T-helper 2 cell treated with Interferon-gamma antibody and Interleukin-4, amounts not matched to agents 5 μg/mL and 100 μg/mL, for 36 hours (primary cell): ENCODE measurements at regions not wholly inside any gene's neighbourhood (a gene's known extent, or its start where the extent isn't known, plus 50 kb on each side); places are given as distances from the start of the nearest gene placed in this dataset.

Source experiments
- DNase-seq: peaks from one replicate; pipeline ENCODE4 v3.0.0; 2021; ENCODE audit warnings: low spot score
- H3K27ac Mint-ChIP-seq: one replicate; pipeline ENCODE4 v1.8.0; 2021; ENCODE audit warnings: mild to moderate bottlenecking, mixed read lengths
- H3K27me3 Mint-ChIP-seq: one replicate; pipeline ENCODE4 v1.8.0; 2021; ENCODE audit warnings: low read depth, mixed read lengths
- H3K36me3 Mint-ChIP-seq: one replicate; pipeline ENCODE4 v1.8.0; 2021; ENCODE audit warnings: low read depth, mixed read lengths
- H3K4me1 Mint-ChIP-seq: one replicate; pipeline ENCODE4 v1.8.0; 2021; ENCODE audit warnings: low read depth, mixed read lengths
- H3K4me3 Mint-ChIP-seq: one replicate; pipeline ENCODE4 v1.8.0; 2022; ENCODE audit warnings: mild to moderate bottlenecking, moderate library complexity, mixed read lengths
- H3K9me3 Mint-ChIP-seq: one replicate; pipeline ENCODE4 v1.8.0; 2021; ENCODE audit warnings: mixed read lengths

DNA sequence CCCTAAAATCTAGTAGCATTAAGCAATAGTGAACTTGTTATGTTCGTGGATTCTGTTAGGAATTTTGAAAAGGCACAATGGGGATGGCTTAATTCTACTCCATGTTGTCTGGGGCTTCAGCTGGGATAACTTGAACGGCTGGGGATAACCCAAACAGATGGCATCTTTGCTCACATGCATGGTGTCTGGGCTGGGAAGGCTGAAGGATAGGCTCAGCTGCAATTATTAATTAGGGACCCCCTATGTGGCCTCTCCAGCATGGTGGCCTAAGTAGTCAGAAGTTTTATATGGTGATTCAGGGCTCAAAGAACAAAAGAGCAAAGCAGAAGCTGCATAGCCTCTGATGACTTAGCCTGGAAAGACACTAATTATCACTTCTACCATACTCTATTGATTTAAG is 551.1 kb downstream of the PSAT1 start:
- H3K27ac Mint-ChIP-seq = no peak overlapping the region
- H3K4me1 Mint-ChIP-seq = no peaks in the 10 kb centered on the region
- no peaks in the 10 kb centered on the region for H3K36me3 Mint-ChIP-seq
- peaks cover 12% of the 10 kb centered on the region for H3K9me3 Mint-ChIP-seq
- DNase-seq = no peak
- no peak overlapping the region for H3K4me3 Mint-ChIP-seq
- H3K27me3 Mint-ChIP-seq = no peaks in the 10 kb centered on the region

GRCh38 chr9:78856144-78856543 is 559.2 kb downstream of the PSAT1 start:
- DNase-seq = no peak
- Mint-ChIP-seq H3K36me3 (no peaks in the 10 kb centered on the region), H3K27ac (no peak overlapping the region), H3K27me3 (no peaks in the 10 kb centered on the region), H3K4me1 (no peaks in the 10 kb centered on the region), H3K4me3 (no peak overlapping the region), H3K9me3 (no peaks in the 10 kb centered on the region)

DNA sequence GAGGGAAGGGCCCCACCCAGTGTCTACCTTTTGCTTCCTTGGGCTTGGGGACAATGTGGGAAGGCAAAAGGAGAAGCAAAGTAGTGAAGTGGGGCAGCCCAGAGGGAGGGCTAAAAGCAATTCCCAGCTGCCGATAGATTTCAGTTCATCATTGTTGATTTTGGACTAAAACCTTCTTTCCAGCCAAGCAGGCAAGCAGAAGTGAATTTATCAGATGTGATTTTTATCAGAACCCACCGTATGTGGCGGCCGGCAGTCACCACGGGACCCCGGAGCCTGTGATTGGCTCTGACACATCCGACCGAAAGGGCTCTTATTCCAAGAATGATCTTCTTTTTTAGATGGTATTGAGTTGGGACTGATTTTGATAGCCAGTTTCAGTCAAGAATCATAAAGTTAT is 559.9 kb downstream of the PSAT1 start:
- Mint-ChIP-seq H3K9me3 (no peaks in the 10 kb centered on the region), H3K4me1 (no peaks in the 10 kb centered on the region), H3K27ac (no peak overlapping the region), H3K36me3 (no peaks in the 10 kb centered on the region), H3K27me3 (no peaks in the 10 kb centered on the region), H3K4me3 (no peak overlapping the region)
- DNase-seq = no peak

DNA sequence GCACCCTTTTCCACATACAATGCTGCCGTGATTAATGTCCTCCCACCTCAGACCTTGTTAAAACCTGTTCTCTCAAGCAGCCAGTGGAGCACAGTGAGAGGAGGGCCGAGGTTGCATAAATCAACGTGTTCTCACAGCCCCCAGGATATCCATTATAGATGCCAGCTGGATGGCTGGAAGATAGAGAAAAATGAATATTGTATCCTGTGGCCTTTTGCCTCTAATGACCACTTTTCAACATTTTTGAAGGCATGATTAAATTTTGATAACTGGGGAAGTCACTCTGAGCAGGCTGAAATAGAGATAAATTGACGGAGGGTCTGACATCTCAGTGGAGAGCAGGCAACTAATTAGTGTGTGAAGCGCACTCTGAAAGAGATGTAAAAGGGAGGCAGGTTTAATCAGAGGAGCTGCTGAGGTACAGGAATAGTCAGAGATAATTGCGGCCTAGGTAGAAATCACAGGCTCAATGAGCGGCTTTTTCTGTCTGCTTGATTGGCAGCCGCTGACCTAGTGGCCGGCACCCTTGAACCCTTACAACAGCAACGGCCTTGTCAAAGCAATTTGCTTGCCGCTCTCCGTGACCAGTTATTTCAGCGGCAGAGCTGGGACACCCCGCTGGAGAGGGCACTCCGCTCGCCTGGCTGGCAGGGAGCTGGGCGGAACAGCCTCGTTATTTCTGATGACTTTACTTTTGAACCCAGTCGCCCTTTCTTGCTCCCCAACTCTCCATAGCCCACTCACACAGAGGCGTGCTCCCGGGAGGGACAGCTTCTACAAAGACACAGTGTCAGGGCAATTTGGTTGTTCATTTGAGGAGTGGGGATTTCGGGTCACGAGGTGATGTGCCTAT is 560.7 kb downstream of the PSAT1 start:
- no peaks in the 10 kb centered on the region for H3K4me1 Mint-ChIP-seq
- H3K27ac Mint-ChIP-seq = no peak overlapping the region
- no peaks in the 10 kb centered on the region for H3K36me3 Mint-ChIP-seq
- DNase-seq = no peak
- no peaks in the 10 kb centered on the region for H3K9me3 Mint-ChIP-seq
- no peaks in the 10 kb centered on the region for H3K27me3 Mint-ChIP-seq
- no peak overlapping the region for H3K4me3 Mint-ChIP-seq

- no peak overlapping the region for H3K4me3 Mint-ChIP-seq
- H3K27ac Mint-ChIP-seq = no peak overlapping the region
- no peaks in the 10 kb centered on the region for H3K9me3 Mint-ChIP-seq
- no peak for DNase-seq
- H3K36me3 Mint-ChIP-seq = no peaks in the 10 kb centered on the region
- H3K4me1 Mint-ChIP-seq = no peaks in the 10 kb centered on the region
- no peaks in the 10 kb centered on the region for H3K27me3 Mint-ChIP-seq
Measured at GRCh38 chr9:78858266-78858665, 561.3 kb downstream of the PSAT1 start.

GRCh38 chr9:78860801-78861475 is 564.0 kb downstream of the PSAT1 start:
- H3K9me3 Mint-ChIP-seq = no peaks in the 10 kb centered on the region
- DNase-seq = no peak
- H3K4me1 Mint-ChIP-seq = no peaks in the 10 kb centered on the region
- H3K36me3 Mint-ChIP-seq = no peaks in the 10 kb centered on the region
- no peak overlapping the region for H3K27ac Mint-ChIP-seq
- no peaks in the 10 kb centered on the region for H3K27me3 Mint-ChIP-seq
- no peak overlapping the region for H3K4me3 Mint-ChIP-seq

DNA sequence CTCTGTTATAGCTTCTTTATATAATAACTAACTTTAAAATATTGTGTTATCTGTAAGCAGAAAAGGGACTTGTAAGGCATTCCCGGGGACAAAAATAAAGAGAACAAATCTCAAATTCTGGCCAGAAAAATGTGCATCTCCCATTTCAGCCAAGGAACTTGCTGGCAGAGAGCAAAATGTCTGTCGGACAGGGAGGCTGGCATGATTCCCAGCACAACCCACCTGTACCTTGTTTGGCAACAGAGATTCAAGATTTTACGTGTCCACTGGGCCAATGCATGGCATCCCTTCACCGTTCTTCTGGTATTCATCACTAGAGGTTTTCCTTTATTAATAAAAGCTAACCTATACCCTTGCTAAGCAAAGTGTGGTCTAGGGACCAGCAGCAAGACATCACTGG is 566.6 kb downstream of the PSAT1 start:
- Mint-ChIP-seq H3K27me3 (no peaks in the 10 kb centered on the region), H3K36me3 (no peaks in the 10 kb centered on the region), H3K9me3 (no peaks in the 10 kb centered on the region), H3K4me1 (no peaks in the 10 kb centered on the region), H3K27ac (no peak overlapping the region), H3K4me3 (no peak overlapping the region)
- no peak for DNase-seq

DNA sequence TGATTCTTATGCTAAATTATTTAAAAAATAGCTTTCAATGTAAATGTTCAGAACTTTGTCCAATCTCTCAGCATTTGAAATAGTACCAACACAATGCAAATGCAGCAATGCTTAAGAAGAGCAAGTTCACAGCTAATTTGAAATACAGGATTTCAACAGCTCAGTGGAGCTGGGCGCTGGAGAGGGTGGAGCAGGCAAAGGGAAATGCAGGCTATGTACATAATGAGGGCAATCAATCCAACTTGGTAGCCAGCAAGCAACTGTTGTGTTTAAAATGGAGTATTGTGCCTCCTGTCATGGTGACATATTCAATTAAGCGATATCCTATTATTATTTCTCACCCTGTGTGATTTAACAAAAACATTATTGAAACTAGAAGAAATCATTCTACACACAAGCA is 568.8 kb downstream of the PSAT1 start:
- H3K4me3 Mint-ChIP-seq = no peak overlapping the region

DNA sequence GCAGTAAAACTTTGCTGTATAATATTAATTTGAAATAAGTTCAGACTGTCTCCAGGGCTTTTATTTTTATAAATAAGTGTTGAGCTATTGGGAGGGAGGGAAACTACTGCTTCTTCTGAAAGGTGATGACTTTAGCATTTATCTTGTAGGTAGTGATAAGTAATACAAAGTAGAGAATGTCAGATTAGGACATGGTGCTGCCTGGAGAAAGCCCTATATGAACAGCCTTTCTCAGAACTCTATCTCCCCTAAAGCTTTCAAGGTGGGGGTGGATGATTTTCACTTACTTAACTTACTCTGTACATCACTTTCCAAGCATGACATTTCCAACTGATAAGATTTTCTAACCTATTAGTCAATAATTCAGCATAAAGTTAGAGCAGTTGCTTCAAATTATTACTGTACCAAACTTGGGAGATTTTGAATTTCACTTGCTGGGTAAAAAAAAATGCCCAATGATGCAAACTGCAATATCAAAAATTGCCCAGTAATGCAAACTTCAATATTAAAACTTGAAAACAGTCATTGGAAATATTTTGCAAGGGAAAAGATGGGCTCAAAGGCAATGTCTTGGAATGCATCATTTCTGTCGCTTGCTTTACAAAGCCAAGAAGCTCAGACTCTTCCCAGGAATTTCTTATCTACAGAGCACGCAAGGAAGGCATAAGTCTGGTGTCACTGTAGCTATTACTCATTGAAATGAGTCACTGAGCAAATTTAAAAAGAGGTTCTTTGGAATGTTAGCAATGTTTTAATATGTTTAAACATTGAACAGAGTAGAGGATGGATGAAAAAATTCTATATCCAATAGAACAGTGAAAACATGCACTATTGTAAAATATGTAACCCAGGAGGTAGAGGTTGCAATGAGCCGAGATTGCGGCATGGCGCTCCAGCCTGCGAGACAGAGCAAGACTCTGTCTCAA is 569.5 kb downstream of the PSAT1 start:
- H3K36me3 Mint-ChIP-seq = no peaks in the 10 kb centered on the region
- H3K9me3 Mint-ChIP-seq = no peaks in the 10 kb centered on the region
- no peaks in the 10 kb centered on the region for H3K27me3 Mint-ChIP-seq
- no peaks in the 10 kb centered on the region for H3K4me1 Mint-ChIP-seq
- H3K27ac Mint-ChIP-seq = no peak overlapping the region
- no peak overlapping the region for H3K4me3 Mint-ChIP-seq
- no peak for DNase-seq

More for the DNA sequence above, 568.8 kb downstream of the PSAT1 start:
- Mint-ChIP-seq H3K27ac (no peak overlapping the region), H3K36me3 (no peaks in the 10 kb centered on the region), H3K9me3 (no peaks in the 10 kb centered on the region), H3K4me1 (no peaks in the 10 kb centered on the region), H3K27me3 (no peaks in the 10 kb centered on the region)
- no peak for DNase-seq

- Mint-ChIP-seq H3K4me1 (no peaks in the 10 kb centered on the region), H3K4me3 (no peak overlapping the region), H3K9me3 (peaks cover 3% of the 10 kb centered on the region), H3K27me3 (no peaks in the 10 kb centered on the region), H3K27ac (no peak overlapping the region), H3K36me3 (no peaks in the 10 kb centered on the region)
- DNase-seq = no peak
Measured at GRCh38 chr9:78871086-78871451, 574.1 kb downstream of the PSAT1 start.

GRCh38 chr9:78871452-78872331 is 574.8 kb downstream of the PSAT1 start:
- Mint-ChIP-seq H3K4me1 (no peaks in the 10 kb centered on the region), H3K27me3 (no peaks in the 10 kb centered on the region)

GRCh38 chr9:78874061-78874460 is 577.1 kb downstream of the PSAT1 start:
- H3K9me3 Mint-ChIP-seq = peaks cover 3% of the 10 kb centered on the region
- no peaks in the 10 kb centered on the region for H3K27me3 Mint-ChIP-seq
- DNase-seq = no peak
- H3K4me1 Mint-ChIP-seq = no peaks in the 10 kb centered on the region
- H3K36me3 Mint-ChIP-seq = no peaks in the 10 kb centered on the region
- H3K4me3 Mint-ChIP-seq = no peak overlapping the region
- no peak overlapping the region for H3K27ac Mint-ChIP-seq

More at GRCh38 chr9:78871452-78872331, 574.8 kb downstream of the PSAT1 start:
- H3K9me3 Mint-ChIP-seq = peaks cover 3% of the 10 kb centered on the region
- H3K4me3 Mint-ChIP-seq = no peak overlapping the region
- no peak overlapping the region for H3K27ac Mint-ChIP-seq
- H3K36me3 Mint-ChIP-seq = no peaks in the 10 kb centered on the region
- no peak for DNase-seq

DNA sequence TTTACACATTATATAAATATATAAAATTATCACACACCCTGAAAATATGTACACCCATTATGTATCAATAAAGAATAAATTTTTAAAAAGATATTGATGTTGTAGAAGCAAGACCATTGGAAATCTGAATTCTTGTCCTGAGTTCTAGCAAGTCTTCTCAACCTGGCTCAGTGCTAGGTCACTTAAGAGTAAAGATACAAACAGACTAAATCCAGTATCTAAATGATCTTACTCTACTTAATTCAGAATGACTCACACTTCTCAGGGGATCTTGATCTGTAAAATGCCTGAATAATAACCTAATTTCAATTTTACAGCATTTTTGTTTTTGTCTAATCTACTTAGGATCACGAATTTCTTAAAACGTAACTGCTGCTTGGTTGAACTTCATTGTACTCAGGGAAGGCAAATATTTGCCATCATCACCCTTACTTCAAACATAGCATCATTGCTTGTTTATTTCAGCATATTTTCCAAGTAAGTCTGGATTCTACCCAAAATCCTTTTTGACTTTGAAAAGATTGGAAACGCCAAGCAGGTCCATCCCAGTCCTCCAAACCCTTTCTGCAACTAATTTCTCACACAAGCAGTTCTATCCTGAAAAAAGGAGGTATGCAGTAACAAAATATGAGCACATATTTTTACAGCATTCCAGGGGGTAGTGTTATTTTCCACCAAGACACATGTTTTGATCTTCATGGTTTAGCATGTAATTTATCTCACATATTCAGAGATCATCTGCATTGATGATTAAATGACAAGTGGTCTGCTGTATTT is 582.6 kb downstream of the PSAT1 start:
- H3K4me1 Mint-ChIP-seq = no peaks in the 10 kb centered on the region
- no peak for DNase-seq
- no peaks in the 10 kb centered on the region for H3K9me3 Mint-ChIP-seq
- no peaks in the 10 kb centered on the region for H3K36me3 Mint-ChIP-seq
- no peaks in the 10 kb centered on the region for H3K27me3 Mint-ChIP-seq
- no peak overlapping the region for H3K27ac Mint-ChIP-seq
- H3K4me3 Mint-ChIP-seq = no peak overlapping the region
